ENCODE measurements at regions not wholly inside any gene's neighbourhood (a gene's known extent, or its start where the extent isn't known, plus 50 kb on each side); places are given as distances from the start of the nearest gene placed in this dataset.

DNA sequence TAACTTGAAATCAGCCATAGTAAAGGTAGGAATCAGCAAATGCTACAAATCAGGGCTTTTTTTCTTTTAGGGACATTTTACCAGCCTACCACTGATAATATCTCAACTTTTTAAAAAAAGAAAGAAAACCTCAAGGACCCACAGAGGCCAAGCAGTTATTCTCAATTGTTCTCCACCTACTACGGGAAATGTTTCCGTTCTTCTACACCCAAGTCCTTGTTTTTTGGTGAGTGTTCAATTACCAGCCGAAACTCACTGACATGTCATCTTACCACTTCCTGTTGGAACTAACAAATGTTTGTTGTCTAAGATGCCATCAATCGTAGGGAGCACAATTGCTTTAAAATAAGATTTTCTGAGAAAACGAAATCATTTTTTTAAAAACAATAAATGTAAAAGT, 50.2 kb upstream of the CDK1 start:
- Histone ChIP-seq H3K79me2 (replicated peaks; ENCODE audit: insufficient read depth) (peaks cover 31% of the 10 kb centered on the region), H4K20me1 (replicated peaks; ENCODE audit: insufficient read depth) (no peaks in the 10 kb centered on the region), H3K4me3 (no peak overlapping the region), H3K27me3 (ENCODE audit: insufficient read depth) (peaks cover 11% of the 10 kb centered on the region; the same call in 1 of the 2 replicates), H3K4me2 (no peak overlapping the region), H2AFZ (no peak overlapping the region), H3K9me2 (ENCODE audit: insufficient read depth) (no peaks in the 10 kb centered on the region), H3K36me3 (ENCODE audit: insufficient read depth) (no peaks in the 10 kb centered on the region), H3K4me1 (ENCODE audit: insufficient read depth) (peaks cover 10% of the 10 kb centered on the region), H3F3A (replicated peaks; ENCODE audit: low read depth) (no peaks in the 10 kb centered on the region), H3K27ac (ENCODE audit: low read depth) (no peak overlapping the region)
- TF ChIP-seq, protein P1, sequence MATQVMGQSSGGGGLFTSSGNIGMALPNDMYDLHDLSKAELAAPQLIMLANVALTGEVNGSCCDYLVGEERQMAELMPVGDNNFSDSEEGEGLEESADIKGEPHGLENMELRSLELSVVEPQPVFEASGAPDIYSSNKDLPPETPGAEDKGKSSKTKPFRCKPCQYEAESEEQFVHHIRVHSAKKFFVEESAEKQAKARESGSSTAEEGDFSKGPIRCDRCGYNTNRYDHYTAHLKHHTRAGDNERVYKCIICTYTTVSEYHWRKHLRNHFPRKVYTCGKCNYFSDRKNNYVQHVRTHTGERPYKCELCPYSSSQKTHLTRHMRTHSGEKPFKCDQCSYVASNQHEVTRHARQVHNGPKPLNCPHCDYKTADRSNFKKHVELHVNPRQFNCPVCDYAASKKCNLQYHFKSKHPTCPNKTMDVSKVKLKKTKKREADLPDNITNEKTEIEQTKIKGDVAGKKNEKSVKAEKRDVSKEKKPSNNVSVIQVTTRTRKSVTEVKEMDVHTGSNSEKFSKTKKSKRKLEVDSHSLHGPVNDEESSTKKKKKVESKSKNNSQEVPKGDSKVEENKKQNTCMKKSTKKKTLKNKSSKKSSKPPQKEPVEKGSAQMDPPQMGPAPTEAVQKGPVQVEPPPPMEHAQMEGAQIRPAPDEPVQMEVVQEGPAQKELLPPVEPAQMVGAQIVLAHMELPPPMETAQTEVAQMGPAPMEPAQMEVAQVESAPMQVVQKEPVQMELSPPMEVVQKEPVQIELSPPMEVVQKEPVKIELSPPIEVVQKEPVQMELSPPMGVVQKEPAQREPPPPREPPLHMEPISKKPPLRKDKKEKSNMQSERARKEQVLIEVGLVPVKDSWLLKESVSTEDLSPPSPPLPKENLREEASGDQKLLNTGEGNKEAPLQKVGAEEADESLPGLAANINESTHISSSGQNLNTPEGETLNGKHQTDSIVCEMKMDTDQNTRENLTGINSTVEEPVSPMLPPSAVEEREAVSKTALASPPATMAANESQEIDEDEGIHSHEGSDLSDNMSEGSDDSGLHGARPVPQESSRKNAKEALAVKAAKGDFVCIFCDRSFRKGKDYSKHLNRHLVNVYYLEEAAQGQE (IDR thresholded peaks at IDR 0.05; ENCODE audit: unreplicated experiment), result no peak
- no peak for TF ChIP-seq STAT1 (IDR thresholded peaks at IDR 0.05; ENCODE audit: unreplicated experiment)
- TF ChIP-seq ZNF331 (CRISPR knock-in tag; IDR thresholded peaks at IDR 0.05; ENCODE audit: low read depth), result no peak
- TF ChIP-seq, protein P2, sequence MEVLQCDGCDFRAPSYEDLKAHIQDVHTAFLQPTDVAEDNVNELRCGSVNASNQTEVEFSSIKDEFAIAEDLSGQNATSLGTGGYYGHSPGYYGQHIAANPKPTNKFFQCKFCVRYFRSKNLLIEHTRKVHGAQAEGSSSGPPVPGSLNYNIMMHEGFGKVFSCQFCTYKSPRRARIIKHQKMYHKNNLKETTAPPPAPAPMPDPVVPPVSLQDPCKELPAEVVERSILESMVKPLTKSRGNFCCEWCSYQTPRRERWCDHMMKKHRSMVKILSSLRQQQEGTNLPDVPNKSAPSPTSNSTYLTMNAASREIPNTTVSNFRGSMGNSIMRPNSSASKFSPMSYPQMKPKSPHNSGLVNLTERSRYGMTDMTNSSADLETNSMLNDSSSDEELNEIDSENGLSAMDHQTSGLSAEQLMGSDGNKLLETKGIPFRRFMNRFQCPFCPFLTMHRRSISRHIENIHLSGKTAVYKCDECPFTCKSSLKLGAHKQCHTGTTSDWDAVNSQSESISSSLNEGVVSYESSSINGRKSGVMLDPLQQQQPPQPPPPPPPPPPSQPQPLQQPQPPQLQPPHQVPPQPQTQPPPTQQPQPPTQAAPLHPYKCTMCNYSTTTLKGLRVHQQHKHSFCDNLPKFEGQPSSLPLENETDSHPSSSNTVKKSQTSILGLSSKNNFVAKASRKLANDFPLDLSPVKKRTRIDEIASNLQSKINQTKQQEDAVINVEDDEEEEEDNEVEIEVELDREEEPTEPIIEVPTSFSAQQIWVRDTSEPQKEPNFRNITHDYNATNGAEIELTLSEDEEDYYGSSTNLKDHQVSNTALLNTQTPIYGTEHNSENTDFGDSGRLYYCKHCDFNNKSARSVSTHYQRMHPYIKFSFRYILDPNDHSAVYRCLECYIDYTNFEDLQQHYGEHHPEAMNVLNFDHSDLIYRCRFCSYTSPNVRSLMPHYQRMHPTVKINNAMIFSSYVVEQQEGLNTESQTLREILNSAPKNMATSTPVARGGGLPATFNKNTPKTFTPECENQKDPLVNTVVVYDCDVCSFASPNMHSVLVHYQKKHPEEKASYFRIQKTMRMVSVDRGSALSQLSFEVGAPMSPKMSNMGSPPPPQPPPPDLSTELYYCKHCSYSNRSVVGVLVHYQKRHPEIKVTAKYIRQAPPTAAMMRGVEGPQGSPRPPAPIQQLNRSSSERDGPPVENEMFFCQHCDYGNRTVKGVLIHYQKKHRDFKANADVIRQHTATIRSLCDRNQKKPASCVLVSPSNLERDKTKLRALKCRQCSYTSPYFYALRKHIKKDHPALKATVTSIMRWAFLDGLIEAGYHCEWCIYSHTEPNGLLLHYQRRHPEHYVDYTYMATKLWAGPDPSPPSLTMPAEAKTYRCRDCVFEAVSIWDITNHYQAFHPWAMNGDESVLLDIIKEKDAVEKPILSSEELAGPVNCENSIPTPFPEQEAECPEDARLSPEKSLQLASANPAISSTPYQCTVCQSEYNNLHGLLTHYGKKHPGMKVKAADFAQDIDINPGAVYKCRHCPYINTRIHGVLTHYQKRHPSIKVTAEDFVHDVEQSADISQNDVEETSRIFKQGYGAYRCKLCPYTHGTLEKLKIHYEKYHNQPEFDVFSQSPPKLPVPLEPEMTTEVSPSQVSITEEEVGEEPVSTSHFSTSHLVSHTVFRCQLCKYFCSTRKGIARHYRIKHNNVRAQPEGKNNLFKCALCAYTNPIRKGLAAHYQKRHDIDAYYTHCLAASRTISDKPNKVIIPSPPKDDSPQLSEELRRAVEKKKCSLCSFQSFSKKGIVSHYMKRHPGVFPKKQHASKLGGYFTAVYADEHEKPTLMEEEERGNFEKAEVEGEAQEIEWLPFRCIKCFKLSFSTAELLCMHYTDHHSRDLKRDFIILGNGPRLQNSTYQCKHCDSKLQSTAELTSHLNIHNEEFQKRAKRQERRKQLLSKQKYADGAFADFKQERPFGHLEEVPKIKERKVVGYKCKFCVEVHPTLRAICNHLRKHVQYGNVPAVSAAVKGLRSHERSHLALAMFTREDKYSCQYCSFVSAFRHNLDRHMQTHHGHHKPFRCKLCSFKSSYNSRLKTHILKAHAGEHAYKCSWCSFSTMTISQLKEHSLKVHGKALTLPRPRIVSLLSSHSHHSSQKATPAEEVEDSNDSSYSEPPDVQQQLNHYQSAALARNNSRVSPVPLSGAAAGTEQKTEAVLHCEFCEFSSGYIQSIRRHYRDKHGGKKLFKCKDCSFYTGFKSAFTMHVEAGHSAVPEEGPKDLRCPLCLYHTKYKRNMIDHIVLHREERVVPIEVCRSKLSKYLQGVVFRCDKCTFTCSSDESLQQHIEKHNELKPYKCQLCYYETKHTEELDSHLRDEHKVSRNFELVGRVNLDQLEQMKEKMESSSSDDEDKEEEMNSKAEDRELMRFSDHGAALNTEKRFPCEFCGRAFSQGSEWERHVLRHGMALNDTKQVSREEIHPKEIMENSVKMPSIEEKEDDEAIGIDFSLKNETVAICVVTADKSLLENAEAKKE (CRISPR knock-in tag; IDR thresholded peaks at IDR 0.05), result no peak
- TF ChIP-seq NANOG (IDR thresholded peaks at IDR 0.05; ENCODE audit: borderline replicate concordance), result no peak
- TF ChIP-seq EZH2phosphoT487 (IDR thresholded peaks at IDR 0.05; ENCODE audit: unreplicated experiment), result no peak
- TF ChIP-seq POLR2AphosphoS5 (IDR thresholded peaks at IDR 0.05; ENCODE audit: low read depth), result no peak
- no peak for TF ChIP-seq ZNF114 (CRISPR knock-in tag; IDR thresholded peaks at IDR 0.05)
- TF ChIP-seq, protein P3, sequence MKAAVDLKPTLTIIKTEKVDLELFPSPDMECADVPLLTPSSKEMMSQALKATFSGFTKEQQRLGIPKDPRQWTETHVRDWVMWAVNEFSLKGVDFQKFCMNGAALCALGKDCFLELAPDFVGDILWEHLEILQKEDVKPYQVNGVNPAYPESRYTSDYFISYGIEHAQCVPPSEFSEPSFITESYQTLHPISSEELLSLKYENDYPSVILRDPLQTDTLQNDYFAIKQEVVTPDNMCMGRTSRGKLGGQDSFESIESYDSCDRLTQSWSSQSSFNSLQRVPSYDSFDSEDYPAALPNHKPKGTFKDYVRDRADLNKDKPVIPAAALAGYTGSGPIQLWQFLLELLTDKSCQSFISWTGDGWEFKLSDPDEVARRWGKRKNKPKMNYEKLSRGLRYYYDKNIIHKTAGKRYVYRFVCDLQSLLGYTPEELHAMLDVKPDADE (IDR thresholded peaks at IDR 0.05), result no peak
- TF ChIP-seq JUNB (IDR thresholded peaks at IDR 0.05; ENCODE audit: unreplicated experiment), result no peak
- TF ChIP-seq EZH2 (IDR thresholded peaks at IDR 0.05; ENCODE audit: low read depth, unreplicated experiment), result no peak
- no peak for TF ChIP-seq CREB1 (CRISPR knock-in tag; IDR thresholded peaks at IDR 0.05; ENCODE audit: low read depth)
- TF ChIP-seq, protein P4, sequence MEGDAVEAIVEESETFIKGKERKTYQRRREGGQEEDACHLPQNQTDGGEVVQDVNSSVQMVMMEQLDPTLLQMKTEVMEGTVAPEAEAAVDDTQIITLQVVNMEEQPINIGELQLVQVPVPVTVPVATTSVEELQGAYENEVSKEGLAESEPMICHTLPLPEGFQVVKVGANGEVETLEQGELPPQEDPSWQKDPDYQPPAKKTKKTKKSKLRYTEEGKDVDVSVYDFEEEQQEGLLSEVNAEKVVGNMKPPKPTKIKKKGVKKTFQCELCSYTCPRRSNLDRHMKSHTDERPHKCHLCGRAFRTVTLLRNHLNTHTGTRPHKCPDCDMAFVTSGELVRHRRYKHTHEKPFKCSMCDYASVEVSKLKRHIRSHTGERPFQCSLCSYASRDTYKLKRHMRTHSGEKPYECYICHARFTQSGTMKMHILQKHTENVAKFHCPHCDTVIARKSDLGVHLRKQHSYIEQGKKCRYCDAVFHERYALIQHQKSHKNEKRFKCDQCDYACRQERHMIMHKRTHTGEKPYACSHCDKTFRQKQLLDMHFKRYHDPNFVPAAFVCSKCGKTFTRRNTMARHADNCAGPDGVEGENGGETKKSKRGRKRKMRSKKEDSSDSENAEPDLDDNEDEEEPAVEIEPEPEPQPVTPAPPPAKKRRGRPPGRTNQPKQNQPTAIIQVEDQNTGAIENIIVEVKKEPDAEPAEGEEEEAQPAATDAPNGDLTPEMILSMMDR (conservative IDR thresholded peaks at IDR 0.05; ENCODE audit: low read depth in 2 of 2), result no peak
- H3K27ac Mint-ChIP-seq, result no peak overlapping the region
- H3K4me3 Mint-ChIP-seq, result no peak overlapping the region
- no peak for DNase-seq (ENCODE audit: low spot score)
- H3K27me3 Mint-ChIP-seq (ENCODE audit: insufficient read depth, low read depth, poor library complexity), result peaks cover 6% of the 10 kb centered on the region
- no peaks in the 10 kb centered on the region for H3K9me3 Mint-ChIP-seq
- peaks cover 18% of the 10 kb centered on the region; the same call in 2 of the 3 replicates for H3K4me1 Mint-ChIP-seq
- no peak for ATAC-seq
- H3K36me3 Mint-ChIP-seq (ENCODE audit: low read depth), result peaks cover 3% of the 10 kb centered on the region; the same call in 1 of the 3 replicates

All from GM23338 (cell line).